Smooth muscle cell (in vitro differentiated cells): ENCODE measurements at regions not wholly inside any gene's neighbourhood (a gene's known extent, or its start where the extent isn't known, plus 50 kb on each side); places are given as distances from the start of the nearest gene placed in this dataset.

Experiments
- DNase-seq: peaks from one replicate; lab custom pipeline; 2025; ENCODE audit not compliant: unreplicated experiment; lab: John Stamatoyannopoulos, UW
- H2AFZ ChIP-seq: fragments of 200-600 bp; sonication (generic); 2 replicates; pipeline ENCODE4 v1.6.0; 2016; ENCODE audit warnings: antibody characterized with exemption, low read depth, mild to moderate bottlenecking
- H3F3A ChIP-seq: fragments of 200-600 bp; sonication (generic); 2 replicates; pipeline ENCODE4 v1.6.0; 2017; ENCODE audit warnings: antibody characterized with exemption, low read depth
- H3K27ac ChIP-seq: fragments of 200-600 bp; sonication (generic); 2 replicates; pipeline ENCODE4 v1.5.1; 2016; ENCODE audit warnings: low read depth, mild to moderate bottlenecking
- H3K27me3 ChIP-seq: fragments of 200-600 bp; sonication (generic); 2 replicates; pipeline ENCODE4 v1.6.1; 2016; ENCODE audit warnings: low read depth, mild to moderate bottlenecking
- H3K36me3 ChIP-seq: fragments of 200-600 bp; sonication (generic); 2 replicates; pipeline ENCODE4 v1.5.1; 2016; ENCODE audit warnings: low read depth
- H3K4me1 ChIP-seq: fragments of 200-600 bp; sonication (generic); 2 replicates; pipeline ENCODE4 v1.5.1; 2016; ENCODE audit warnings: low read depth
- H3K4me2 ChIP-seq: fragments of 200-600 bp; sonication (generic); 2 replicates; pipeline ENCODE4 v1.6.0; 2016; ENCODE audit warnings: mild to moderate bottlenecking
- H3K4me3 ChIP-seq: fragments of 200-600 bp; sonication (generic); 2 replicates; pipeline ENCODE4 v1.5.1; 2016; ENCODE audit warnings: mild to moderate bottlenecking
- H3K79me2 ChIP-seq: fragments of 200-600 bp; sonication (generic); 2 replicates; pipeline ENCODE4 v1.6.0; 2016; ENCODE audit warnings: low read depth, mild to moderate bottlenecking
- H3K9ac ChIP-seq: fragments of 200-600 bp; sonication (generic); 2 replicates; pipeline ENCODE4 v1.6.0; 2016; ENCODE audit warnings: low read depth
- H3K9me3 ChIP-seq: fragments of 200-600 bp; sonication (generic); replicated peaks from 2 replicates; pipeline ENCODE4 v1.5.1; 2016; ENCODE audit warnings: low read depth
- H4K20me1 ChIP-seq: fragments of 200-600 bp; sonication (generic); 2 replicates; pipeline ENCODE4 v1.6.0; 2016; ENCODE audit warnings: low read depth
- CTCF ChIP-seq: fragments of 200-600 bp; sonication (generic); IDR thresholded peaks from 2 replicates; pipeline ENCODE4 v1.5.1; 2017; ENCODE audit warnings: borderline replicate concordance, mild to moderate bottlenecking, antibody characterized with exemption; ENCODE audit not compliant: insufficient read depth, poor library complexity, severe bottlenecking
- WGBS: methylation state at CpG from one replicate; pipeline ENCODE4 v1.1.7; 2016; ENCODE audit warnings: low lambda C conversion rate; 5-methylcytosine and 5-hydroxymethylcytosine counted together

GRCh38 chr6:126880964-126881363 lies 237.5 kb upstream of the RSPO3 start:
- no peaks in the 10 kb centered on the region for H3K9me3 ChIP-seq
- no peaks in the 10 kb centered on the region for H3F3A ChIP-seq
- H3K4me3 ChIP-seq, result no peak overlapping the region
- no peak overlapping the region for H3K9ac ChIP-seq
- DNase-seq, result no peak
- no peak overlapping the region for H3K4me2 ChIP-seq
- H3K27ac ChIP-seq, result no peak overlapping the region
- no peak overlapping the region for H2AFZ ChIP-seq
- WGBS, result 92% methylated on average over 3 of the region's 3 CpGs
- no peaks in the 10 kb centered on the region for H3K27me3 ChIP-seq
- H4K20me1 ChIP-seq, result no peaks in the 10 kb centered on the region
- no peaks in the 10 kb centered on the region for H3K79me2 ChIP-seq
- H3K36me3 ChIP-seq, result no peaks in the 10 kb centered on the region
- H3K4me1 ChIP-seq, result no peaks in the 10 kb centered on the region
- no peak for TF ChIP-seq CTCF

GRCh38 chr6:126886106-126886505 lies 232.4 kb upstream of the RSPO3 start:
- Histone ChIP-seq H3K4me2 (no peak overlapping the region), H3K27me3 (no peaks in the 10 kb centered on the region), H3F3A (no peaks in the 10 kb centered on the region), H3K36me3 (no peaks in the 10 kb centered on the region), H2AFZ (no peak overlapping the region), H3K4me1 (no peaks in the 10 kb centered on the region), H4K20me1 (no peaks in the 10 kb centered on the region), H3K4me3 (no peak overlapping the region), H3K9me3 (no peaks in the 10 kb centered on the region), H3K79me2 (no peaks in the 10 kb centered on the region), H3K27ac (no peak overlapping the region), H3K9ac (no peak overlapping the region)
- TF ChIP-seq CTCF, result no peak
- WGBS, result 96% methylated on average over 1 of the region's 1 CpG
- no peak for DNase-seq

GRCh38 chr6:126888727-126889725 lies 229.4 kb upstream of the RSPO3 start:
- no peaks in the 10 kb centered on the region for H3K27me3 ChIP-seq
- no peaks in the 10 kb centered on the region for H4K20me1 ChIP-seq
- 78% methylated on average over 5 of the region's 5 CpGs for WGBS
- no peaks in the 10 kb centered on the region for H3K4me1 ChIP-seq
- no peak overlapping the region for H3K4me3 ChIP-seq
- no peak for DNase-seq
- H3K9me3 ChIP-seq, result no peaks in the 10 kb centered on the region
- H3K27ac ChIP-seq, result no peak overlapping the region
- H3F3A ChIP-seq, result no peaks in the 10 kb centered on the region
- TF ChIP-seq CTCF, result no peak
- no peaks in the 10 kb centered on the region for H3K36me3 ChIP-seq
- no peak overlapping the region for H3K9ac ChIP-seq
- no peaks in the 10 kb centered on the region for H3K79me2 ChIP-seq
- no peak overlapping the region for H2AFZ ChIP-seq
- no peak overlapping the region for H3K4me2 ChIP-seq
